Left ventricle myocardium inferior (tissue), 1 donor: ENCODE measurements at regions not wholly inside any gene's neighbourhood (a gene's known extent, or its start where the extent isn't known, plus 50 kb on each side); places are given as distances from the start of the nearest gene placed in this dataset.
A peak's percentile ranks its signal among the peaks of the same experiment; 100 is the strongest.

Experiments
- DNase-seq: peaks from one replicate; pipeline ENCODE4 v3.0.0-alpha.2; 2020
- H3K27ac ChIP-seq: fragments of 200-600 bp; replicated peaks from 2 replicates; pipeline ENCODE4 v1.8.0; 2021
- H3K27me3 ChIP-seq: fragments of 200-600 bp; 2 replicates; pipeline ENCODE4 v1.8.0; 2021; ENCODE audit warnings: low read depth
- H3K36me3 ChIP-seq: fragments of 200-600 bp; 2 replicates; pipeline ENCODE4 v1.8.0; 2021
- H3K4me1 ChIP-seq: fragments of 200-600 bp; 2 replicates; pipeline ENCODE4 v1.8.0; 2021
- H3K4me3 ChIP-seq: fragments of 200-600 bp; 2 replicates; pipeline ENCODE4 v1.8.0; 2021; ENCODE audit warnings: mild to moderate bottlenecking, moderate library complexity
- H3K9me3 ChIP-seq: fragments of 200-600 bp; replicated peaks from 2 replicates; pipeline ENCODE4 v1.8.0; 2021
- CTCF ChIP-seq: fragments of 200-600 bp; IDR thresholded peaks from 2 replicates; pipeline ENCODE4 v1.8.0; 2021; ENCODE audit warnings: antibody characterized with exemption, mild to moderate bottlenecking, borderline replicate concordance
- intact Hi-C: fragments of 100-400 bp; cut with micrococcal nuclease; formaldehyde crosslinking; loops from one replicate; pipeline ENCODE4 v1.11.0; 2022
- donor health status: DM: no; HTN: yes; CAD: no; lungs with severe emphysema.

GRCh38 chr5:92952243-92952642 is 628.8 kb downstream of the NR2F1-AS1 start:
- Histone ChIP-seq H3K36me3 (no peaks in the 10 kb centered on the region), H3K9me3 (peaks cover 61% of the 10 kb centered on the region), H3K27ac (no peak overlapping the region), H3K27me3 (no peaks in the 10 kb centered on the region), H3K4me1 (no peaks in the 10 kb centered on the region), H3K4me3 (no peak overlapping the region)
- DNase-seq = no peak
- intact Hi-C loops = no loop called here
- no peak for TF ChIP-seq CTCF

- no peak for TF ChIP-seq CTCF
- intact Hi-C loops = no loop called here
- no peak overlapping the region for H3K27ac ChIP-seq
- no peaks in the 10 kb centered on the region for H3K4me1 ChIP-seq
- no peak overlapping the region for H3K4me3 ChIP-seq
- H3K27me3 ChIP-seq = no peaks in the 10 kb centered on the region
- no peak for DNase-seq
- H3K9me3 ChIP-seq = peaks cover 61% of the 10 kb centered on the region
- no peaks in the 10 kb centered on the region for H3K36me3 ChIP-seq
Measured at GRCh38 chr5:92951746-92952145, 629.3 kb downstream of the NR2F1-AS1 start.

- no peak overlapping the region for H3K27ac ChIP-seq
- TF ChIP-seq CTCF = no peak
- H3K4me3 ChIP-seq = no peak overlapping the region
- intact Hi-C loops = no loop called here
- peaks cover 43% of the 10 kb centered on the region for H3K9me3 ChIP-seq
- H3K4me1 ChIP-seq = no peaks in the 10 kb centered on the region
- H3K27me3 ChIP-seq = no peaks in the 10 kb centered on the region
- H3K36me3 ChIP-seq = no peaks in the 10 kb centered on the region
- DNase-seq = no peak
Measured at GRCh38 chr5:92946546-92946945, 634.5 kb downstream of the NR2F1-AS1 start.

- H3K36me3 ChIP-seq = no peaks in the 10 kb centered on the region
- H3K9me3 ChIP-seq = peaks cover 34% of the 10 kb centered on the region
- intact Hi-C loops = no loop called here
- no peak overlapping the region for H3K4me3 ChIP-seq
- no peaks in the 10 kb centered on the region for H3K4me1 ChIP-seq
- peak overlapping the region; percentile 35 for H3K27ac ChIP-seq
- H3K27me3 ChIP-seq = no peaks in the 10 kb centered on the region
- no peak for TF ChIP-seq CTCF
- DNase-seq = no peak
Measured at GRCh38 chr5:92945605-92946097, 635.4 kb downstream of the NR2F1-AS1 start.

GRCh38 chr5:92944903-92945604 is 636.0 kb downstream of the NR2F1-AS1 start:
- no peak overlapping the region for H3K4me3 ChIP-seq
- H3K27me3 ChIP-seq = no peaks in the 10 kb centered on the region
- H3K27ac ChIP-seq = peak overlapping the region; percentile 35
- intact Hi-C loops = no loop called here
- no peak for DNase-seq
- TF ChIP-seq CTCF = no peak
- no peaks in the 10 kb centered on the region for H3K4me1 ChIP-seq
- no peaks in the 10 kb centered on the region for H3K36me3 ChIP-seq
- H3K9me3 ChIP-seq = peaks cover 28% of the 10 kb centered on the region
